ENCODE measurements at regions not wholly inside any gene's neighbourhood (a gene's known extent, or its start where the extent isn't known, plus 50 kb on each side); places are given as distances from the start of the nearest gene placed in this dataset.
A peak's percentile ranks its signal among the peaks of the same experiment; 100 is the strongest.

GRCh38 chr11:11789735-11790369, 51.9 kb upstream of the USP47 start:
- peak; percentile 5 for DNase-seq (ENCODE audit: extremely low read depth, low read depth)

DNA sequence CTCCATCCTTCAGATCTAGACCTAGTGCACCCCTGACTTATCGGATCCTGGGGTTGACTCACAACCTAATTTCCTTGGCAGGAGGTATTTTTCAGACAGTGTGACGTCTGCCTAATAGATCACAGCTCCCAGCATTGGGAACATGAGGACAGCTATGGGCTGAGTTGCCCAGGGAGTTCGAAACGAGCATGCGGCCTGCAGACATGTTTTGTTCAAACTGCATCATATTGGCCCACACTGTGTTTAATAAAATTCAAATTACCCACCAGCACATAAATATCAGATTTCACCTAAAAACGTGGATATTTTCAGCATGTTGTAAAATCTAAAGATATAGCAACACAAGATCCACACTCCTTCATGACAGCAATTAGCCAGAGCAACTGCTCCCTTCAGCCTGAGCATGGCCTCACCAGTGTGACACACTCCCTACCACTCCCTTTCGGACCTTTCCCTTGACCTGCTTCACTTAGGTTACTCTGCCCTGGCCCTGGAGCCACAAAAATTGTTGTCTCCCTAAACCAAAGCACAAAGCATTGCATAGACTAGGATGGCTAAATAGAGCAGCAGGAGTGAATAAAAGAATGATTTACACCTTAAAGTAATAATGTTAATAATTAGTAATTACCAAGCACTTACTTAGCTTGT, 53.6 kb upstream of the USP47 start:
- no peak for DNase-seq (ENCODE audit: extremely low read depth, low read depth)

- DNase-seq (ENCODE audit: extremely low read depth, low read depth): peak; percentile 63
Observed at GRCh38 chr11:11787305-11788062, 54.3 kb upstream of the USP47 start.

GRCh38 chr11:11786771-11787170, 55.0 kb upstream of the USP47 start:
- DNase-seq (ENCODE audit: extremely low read depth, low read depth): peak; percentile 3

- no peak for DNase-seq (ENCODE audit: extremely low read depth, low read depth)
Observed at GRCh38 chr11:11786234-11786633, 55.5 kb upstream of the USP47 start.

DNA sequence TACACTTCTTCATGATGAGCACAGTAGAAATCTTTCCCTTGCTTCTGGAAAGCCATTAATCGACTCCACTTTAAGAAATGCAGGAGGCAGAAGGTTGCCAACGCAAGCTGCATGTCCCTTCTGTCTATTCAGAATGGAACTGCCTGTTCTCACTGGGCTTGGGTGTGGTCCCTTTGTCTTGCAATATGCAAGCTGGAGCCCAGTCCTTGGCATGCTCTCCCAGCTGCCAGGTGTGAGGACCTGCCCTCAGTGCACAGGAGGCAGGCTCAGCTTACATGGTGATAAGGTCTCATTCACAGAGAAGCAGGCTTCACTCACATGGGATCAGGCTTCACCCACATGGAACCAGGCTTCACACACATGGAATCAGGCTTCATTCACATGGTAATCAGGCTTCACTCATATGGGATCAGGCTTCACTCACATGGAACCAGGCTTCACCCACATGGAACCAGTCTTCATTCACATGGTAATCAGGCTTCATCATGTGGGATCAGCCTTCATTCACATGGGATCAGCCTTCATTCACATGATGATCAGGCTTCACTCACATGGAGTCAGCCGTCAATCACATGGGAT, 59.2 kb upstream of the USP47 start:
- no peak for DNase-seq (ENCODE audit: extremely low read depth, low read depth)

- no peak for DNase-seq (ENCODE audit: extremely low read depth, low read depth)
Observed at GRCh38 chr11:11780858-11781257, 60.9 kb upstream of the USP47 start.

DNA sequence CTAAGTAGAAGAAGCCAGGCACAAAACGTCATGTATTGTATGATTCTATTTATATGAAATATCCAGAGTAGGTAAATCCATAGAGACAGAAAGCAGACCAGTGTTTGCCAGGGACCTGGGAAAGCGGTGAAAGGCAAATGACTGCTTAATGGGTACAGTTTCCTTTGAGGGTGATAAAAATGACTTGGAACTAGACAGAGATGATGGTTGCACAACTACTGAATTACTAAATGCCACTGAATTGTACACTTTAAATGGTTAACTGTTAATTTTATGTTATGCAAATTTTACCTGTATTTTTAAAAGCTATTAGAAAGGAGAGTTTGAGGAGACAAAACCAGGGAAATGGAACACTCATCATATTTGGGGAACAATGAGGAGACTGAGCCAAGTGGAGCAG, 61.8 kb upstream of the USP47 start:
- DNase-seq (ENCODE audit: extremely low read depth, low read depth): no peak

DNA sequence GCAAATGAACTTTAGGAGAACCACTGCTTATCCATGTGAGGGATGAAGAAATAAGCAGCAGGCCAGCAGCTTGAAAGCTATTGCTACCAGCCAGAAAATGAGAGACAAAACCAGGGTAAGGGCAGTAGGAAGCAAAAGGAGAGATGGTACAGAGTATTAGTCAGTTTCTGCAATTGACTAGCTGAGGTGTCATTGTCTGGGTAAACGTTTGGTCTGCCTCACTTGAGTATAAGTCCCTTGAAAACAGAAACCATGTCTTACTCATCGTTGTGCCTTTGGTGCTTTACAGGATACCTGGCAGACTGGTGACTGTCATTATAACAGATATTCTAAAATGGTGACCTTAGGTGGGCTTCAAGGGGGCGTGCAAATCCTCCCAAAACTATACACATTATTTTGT, 63.9 kb upstream of the USP47 start:
- DNase-seq (ENCODE audit: extremely low read depth, low read depth): no peak

DNA sequence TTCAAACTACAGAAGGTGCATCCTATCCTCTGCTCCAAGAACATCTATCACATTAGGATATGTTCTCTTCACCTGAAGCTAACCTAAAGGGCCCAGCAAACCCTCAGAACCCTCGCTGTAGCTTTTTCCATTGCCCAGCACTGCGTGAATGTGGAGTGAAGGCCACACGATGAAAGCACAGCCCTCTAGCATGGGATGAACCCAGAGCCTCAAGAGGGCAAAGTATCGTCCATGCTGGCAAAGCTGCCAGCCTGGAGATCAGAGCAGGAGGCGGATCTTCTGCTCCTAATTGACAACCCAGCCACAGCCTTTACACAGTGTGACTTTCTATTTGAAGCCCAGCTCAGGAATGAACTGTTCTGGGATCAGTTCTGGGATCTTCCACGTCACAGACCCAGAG, 65.1 kb upstream of the USP47 start:
- DNase-seq (ENCODE audit: extremely low read depth, low read depth): no peak

- DNase-seq (ENCODE audit: extremely low read depth, low read depth): no peak
Observed at GRCh38 chr11:11774928-11775327, 66.8 kb upstream of the USP47 start.

DNA sequence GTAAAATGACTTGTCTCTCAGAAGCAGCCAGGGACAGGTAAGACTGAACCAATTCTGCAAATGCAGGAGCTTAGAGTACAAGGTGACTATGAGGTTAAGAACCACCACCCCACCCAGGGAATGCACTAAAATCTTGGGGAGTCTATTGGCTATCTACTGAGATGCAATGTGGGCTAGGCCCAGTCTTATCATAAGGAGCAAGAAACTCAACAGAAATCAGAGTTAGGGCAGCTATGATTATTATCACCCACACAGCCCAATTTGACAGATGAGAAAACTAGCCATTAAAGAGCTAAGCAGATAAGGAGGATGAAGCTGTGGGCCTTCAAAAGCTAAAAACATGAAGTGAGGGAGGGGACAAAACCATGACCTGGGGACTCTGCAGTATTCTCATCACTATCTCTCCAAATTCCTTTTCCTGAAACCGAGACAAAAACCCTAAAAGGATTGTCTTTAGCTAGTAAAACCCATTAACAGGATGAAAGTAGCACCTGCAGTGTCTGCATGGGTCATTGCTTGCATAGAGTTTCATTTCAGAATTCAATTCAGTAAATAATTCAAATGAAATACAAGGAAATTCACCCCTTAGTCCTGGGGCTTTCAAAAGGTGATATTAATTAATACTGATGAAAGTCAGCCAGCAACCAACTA, 68.8 kb upstream of the USP47 start:
- no peak for DNase-seq (ENCODE audit: extremely low read depth, low read depth)

DNA sequence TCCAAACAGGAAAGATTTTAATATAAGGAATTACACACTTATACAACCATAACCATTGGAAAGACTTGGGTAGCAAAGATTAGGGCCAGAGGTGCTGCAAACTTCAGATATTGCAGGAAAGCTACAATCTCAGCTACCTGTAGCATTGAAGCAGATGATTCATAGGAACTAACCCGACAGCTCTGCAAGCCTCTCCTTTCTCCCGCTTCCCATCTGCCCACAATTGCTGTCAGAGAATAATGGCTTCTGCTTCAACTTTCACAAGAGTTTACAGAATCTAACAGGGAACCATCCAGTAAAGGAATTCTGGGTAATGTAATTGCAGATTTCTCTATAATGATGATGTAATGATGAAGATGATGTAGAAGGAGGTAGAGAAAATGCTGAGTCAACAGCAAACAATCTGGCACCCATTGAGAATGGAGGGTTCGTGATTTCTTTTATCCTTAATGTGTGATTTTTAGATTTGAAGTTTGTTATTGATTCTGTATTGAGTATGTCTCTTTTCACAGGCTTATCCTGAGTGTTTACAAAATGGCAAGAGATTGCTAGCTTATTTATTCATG, 70.8 kb upstream of the USP47 start:
- no peak for DNase-seq (ENCODE audit: extremely low read depth, low read depth)

GRCh38 chr11:11770296-11770695, 71.5 kb upstream of the USP47 start:
- no peak for DNase-seq (ENCODE audit: extremely low read depth, low read depth)

DNA sequence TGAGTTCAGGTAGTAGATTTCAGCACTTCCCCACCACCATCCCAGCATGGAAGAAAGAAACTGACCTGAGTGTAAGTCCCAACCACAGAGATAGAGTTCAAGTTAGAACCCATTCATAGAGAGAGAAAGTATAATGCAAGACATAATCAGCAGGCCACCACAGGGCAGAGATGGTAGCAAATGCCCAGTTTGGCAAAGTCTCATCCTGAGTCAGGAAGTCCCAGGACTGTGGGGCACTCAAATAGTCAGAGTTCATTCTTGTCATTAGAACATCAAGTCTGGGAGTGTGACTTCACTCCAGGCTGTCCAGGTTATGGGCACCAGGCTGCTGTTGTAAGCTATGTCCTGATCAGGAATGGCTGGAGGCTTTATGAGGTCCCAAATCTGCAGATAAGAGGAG, 72.0 kb upstream of the USP47 start:
- no peak for DNase-seq (ENCODE audit: extremely low read depth, low read depth)

GRCh38 chr11:11769362-11769761, 72.4 kb upstream of the USP47 start:
- DNase-seq (ENCODE audit: extremely low read depth, low read depth): no peak

DNA sequence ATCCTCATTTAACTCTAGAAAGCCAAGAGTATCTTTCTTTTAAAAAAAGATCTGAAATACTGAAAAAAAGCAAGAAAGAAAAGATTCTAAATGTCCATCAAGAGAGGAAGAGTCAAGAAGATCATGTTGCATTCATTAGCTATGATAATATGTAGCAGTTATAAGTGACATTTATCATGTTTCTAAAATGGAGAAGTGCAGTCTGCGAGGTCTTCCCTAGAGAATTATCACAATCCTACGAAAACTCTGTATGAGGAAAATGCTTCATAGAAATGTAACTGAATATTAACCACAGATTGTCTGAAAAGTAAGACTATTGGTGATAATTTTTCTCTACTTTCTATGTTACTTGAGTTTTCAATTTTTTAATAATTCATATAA, 77.4 kb upstream of the USP47 start:
- no peak for DNase-seq (ENCODE audit: extremely low read depth, low read depth)

GRCh38 chr11:11763796-11764422, 77.9 kb upstream of the USP47 start:
- DNase-seq (ENCODE audit: extremely low read depth, low read depth): no peak

- no peak for DNase-seq (ENCODE audit: extremely low read depth, low read depth)
Observed at GRCh38 chr11:11760838-11761237, 80.9 kb upstream of the USP47 start.

GRCh38 chr11:11758603-11759196, 83.1 kb upstream of the USP47 start:
- DNase-seq (ENCODE audit: extremely low read depth, low read depth): no peak

All from NCI-H460 (cell line).